NCI-H524 (cell line): ENCODE measurements at regions not wholly inside any gene's neighbourhood (a gene's known extent, or its start where the extent isn't known, plus 50 kb on each side); places are given as distances from the start of the nearest gene placed in this dataset.
A peak's percentile ranks its signal among the peaks of the same experiment; 100 is the strongest.

Experiments used
- DNase-seq, 2 experiments: peaks; one replicate each; lab custom pipeline; 2025; lab: John Stamatoyannopoulos, UW

DNA sequence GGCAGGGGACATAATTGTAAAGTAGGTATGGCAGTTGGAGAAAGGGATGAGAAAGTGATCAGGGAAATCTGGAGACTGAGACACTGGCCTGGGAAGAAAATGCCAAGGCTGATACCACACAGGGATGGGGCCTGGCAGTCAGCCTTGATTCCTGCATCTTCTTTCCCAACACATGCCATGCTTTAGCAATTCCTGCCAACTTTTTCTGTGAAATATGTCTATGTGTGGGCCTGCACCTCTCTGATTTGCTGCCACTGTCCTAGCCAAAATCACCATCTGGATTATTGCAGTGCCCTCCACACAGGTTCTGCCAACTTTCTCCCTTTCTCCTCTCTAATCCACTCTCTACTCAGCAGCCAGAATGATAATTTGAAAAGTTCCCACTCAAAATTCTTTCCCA lies 759.8 kb upstream of the CITED2 start:
- no peak for DNase-seq

DNA sequence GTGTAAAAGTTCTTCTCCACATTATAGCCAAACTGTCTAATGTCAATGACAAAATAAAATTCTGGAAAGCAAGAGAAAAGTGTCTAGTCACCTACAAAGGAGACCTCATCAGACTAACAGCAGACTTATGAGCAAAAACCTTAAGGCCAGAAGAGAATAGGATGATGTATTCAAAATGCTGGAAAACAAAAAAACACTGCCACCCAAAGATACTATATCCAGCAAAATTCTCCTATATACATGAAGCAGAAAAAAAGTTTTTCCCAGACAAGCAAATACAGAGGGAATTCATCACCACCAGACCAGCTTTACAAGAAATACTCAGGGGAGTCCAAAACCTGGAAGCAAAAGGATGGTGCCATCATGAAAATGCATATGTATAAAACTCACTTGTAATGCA lies 755.6 kb upstream of the CITED2 start:
- no peak for DNase-seq

DNA sequence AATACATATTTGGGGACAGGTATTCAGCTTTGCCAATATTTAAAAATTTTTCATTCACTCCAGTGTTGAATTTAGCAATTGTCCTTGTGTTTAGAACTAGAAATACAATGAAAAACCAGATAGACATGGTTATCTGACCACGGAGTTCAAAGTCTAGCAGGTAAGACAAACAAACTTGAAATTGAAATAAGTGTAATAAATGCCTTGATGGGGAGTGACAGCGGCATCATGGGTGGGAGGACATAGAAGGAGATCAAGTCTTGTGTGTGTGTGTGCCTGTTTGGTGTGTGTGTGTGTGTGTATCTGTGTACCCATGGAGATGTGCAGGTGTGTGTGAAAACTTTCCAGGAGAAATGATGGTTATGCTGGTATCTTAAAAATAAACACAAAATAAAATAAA lies 750.0 kb upstream of the CITED2 start:
- no peak for DNase-seq

DNA sequence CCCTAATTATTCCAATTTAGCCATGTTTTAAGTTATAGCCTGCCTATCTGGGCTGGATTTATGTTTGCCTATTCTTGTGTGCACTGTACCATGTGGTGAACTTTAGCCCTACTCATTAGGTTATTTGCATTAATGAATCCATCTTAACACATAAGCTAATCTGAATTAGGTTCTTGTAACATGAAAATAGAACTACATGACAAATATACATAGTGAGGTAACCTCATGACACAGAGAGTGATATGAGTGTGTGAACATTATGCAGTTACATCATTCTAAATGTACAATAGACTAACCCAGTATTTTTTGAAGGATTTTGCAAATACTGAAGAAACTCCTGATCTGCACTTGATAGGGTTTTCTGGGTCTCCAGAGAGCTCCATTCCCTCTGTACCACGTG lies 733.7 kb upstream of the CITED2 start:
- DNase-seq = no peak

DNA sequence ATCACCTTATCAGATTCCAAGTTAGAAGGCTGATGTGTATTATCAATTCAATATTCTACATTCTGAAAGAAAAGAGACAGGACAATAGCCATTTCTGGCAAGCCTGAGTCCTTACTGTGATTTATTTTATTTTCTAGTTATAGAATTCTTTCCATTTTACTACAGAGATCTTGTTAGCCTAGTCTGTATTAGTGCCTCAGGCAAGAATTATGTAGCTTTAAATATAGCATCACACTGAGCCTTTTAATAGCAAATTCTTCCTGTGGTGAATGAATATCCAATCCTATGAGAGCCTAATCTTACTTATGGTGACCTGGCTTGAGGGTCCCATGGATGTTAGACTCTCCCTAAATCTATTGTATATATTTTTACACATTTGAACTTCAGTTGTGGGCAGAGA lies 732.8 kb upstream of the CITED2 start:
- DNase-seq = no peak

DNA sequence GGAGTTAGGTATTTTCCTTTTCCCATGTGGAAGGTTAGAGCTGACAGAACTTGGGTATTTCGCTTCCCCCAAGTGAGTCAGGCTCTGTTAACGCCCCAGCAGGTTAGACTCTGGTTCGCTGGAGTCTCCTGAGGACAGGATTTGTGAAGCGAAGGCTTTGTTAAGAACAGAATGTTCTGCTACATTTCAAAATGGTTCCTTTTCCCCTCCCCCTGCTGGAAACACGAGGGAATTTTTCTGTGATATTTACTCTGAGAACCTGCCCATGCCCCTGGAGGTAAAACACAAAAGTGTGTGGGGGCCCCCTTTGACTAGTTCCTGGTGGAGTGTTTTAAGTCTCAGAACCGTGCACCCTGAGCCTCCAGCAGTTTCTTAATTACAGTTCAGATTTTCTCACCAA lies 731.4 kb upstream of the CITED2 start:
- peak; percentile 7 to 22 for DNase-seq

DNA sequence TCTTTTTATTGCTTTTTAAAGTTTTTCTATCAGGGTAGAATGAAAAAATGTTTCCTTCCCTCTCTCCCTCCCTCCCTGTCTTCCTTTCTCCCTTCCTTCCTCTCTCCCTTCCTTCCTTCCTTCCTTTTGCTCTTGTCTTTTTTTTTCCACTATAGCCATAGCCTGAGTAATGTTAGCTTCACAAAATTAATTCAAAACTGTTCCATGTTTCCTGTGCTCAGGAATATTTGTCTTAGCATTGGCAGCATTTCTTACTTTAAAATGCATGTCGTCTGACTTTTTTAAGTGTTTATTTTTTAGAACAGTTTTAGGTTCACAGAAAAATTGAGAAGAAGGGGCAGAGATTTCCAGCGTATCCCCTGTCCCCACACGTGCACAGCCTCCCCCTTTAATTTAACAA lies 730.8 kb upstream of the CITED2 start:
- no peak for DNase-seq

DNA sequence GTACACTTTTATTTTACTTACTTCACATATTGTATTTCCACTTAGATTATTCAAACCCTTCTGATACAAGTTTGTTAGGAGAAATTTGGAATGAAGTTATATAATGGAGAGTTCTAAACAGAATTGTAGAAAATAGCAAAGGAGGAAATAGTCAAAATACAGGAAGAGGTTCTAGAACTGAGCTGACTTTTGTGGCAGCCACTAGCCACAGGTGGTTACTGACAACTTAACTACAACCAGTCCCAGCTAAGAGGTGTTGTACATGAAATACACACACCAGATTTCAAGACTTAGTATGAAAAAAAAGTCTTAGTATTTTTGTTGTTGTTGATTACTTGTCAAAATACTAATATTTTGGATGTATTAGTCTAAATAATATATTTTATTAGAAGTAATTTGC lies 727.4 kb upstream of the CITED2 start:
- DNase-seq = no peak

DNA sequence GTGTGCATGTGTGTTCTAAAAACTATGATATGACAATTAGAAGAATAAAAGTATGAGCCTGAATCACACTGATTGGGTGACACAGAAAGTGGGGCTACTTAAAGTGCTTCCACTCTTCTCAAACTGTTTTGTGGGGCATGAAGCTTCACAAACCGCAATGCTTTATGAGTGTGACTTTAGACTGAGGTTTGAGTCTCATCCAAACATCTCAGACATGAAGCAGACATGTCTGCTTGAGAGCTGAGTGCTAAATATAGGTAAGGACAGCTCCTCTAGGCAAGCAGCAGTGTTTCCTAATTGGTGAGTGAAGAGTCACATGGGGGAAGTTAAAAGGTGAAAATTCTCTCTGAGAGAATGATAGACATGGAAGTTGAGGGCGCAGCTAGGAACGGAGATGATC lies 726.9 kb upstream of the CITED2 start:
- no peak for DNase-seq

DNA sequence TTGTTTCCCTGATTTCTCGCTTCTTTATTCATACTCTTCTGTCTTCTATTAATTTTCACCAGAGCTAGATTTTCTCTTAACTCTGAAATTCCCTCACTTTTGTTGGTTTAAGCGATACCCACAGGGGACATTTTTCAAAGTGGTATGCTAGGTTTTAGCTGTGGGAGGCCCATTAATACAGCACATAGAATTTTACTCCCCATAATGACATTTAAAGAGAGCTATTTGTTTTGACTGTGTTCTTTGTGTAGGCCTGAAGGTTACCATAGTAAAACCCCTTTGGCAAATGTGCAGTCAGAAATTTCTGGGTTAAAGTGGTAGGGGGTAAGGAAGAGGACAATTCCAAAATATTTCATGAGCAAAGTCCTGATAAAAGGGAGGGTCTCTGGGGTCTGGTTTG lies 721.1 kb upstream of the CITED2 start:
- no peak for DNase-seq

DNA sequence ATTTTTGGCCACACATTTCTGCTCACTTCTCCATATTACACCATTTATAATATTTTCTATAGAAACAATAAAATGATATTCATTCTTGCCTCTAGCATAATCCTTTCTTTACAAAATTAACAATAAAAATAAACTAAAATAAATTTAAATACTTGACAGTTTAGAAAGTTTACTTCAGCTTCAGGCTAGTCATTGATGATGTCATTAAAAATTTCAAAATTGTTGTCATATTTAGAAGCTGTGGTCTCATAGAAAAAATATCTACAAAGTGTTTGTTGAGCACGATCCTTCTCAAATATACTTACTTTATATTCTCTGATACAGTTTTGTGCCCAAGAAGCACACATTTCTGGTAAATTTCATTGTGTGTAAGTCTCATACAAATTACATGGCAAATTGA lies 717.4 kb upstream of the CITED2 start:
- DNase-seq = no peak

DNA sequence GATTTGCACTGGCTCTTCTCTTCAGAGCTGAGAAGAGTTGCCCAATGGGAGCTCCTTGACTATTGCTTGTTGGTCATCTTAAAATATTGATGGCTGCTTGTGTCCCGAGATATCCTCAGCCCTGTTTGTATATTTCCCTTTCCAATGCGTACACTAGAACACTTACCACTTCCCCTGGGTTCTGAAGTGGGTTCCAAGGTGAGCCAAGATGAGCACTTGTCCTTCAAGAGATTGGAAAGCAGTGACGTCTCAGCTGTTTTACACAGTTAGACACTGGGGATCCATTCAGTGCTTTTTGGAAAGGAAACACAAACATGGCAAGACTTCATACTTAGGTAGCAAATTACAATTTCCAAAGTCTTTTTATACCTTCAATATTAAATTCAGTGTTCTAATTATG lies 716.4 kb upstream of the CITED2 start:
- DNase-seq = no peak

DNA sequence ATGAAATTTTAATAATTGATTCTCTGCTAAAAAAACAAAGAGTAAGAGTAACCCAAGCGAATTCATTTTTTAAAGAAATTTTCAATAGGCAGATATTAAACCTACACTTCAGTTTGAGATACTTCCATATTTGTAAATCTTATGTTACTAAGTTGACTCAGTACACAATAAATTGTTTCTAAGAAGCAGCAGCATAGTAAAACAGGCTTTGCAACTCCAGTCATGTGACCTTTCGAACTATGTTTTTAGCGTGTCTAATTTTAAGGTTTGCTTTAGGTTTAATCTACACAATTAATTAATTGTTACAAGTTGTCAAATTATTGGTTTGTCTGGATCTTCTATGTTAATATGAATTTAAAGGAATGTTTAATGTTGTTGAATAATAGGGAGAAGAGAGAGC lies 708.9 kb upstream of the CITED2 start:
- no peak for DNase-seq

DNA sequence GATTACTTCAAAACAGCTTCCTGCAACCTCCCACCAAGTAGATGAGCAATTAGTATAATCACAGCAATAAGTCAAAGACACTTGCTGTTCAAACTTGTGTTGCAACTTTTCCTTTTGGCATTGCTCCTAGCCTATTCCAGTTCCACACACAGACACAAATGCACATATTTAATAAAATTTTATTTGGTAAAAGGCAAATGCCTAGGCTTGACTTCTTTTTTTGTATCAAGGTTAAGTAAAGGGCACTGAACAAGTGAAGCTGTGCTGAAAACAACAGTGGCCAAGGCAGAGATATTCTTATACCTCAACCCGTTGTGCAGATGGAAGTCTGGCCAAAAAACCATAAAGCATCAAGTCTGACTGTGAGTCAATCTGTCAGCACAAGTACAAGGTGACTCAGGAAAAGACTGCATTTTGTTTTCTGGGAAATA lies 708.4 kb upstream of the CITED2 start:
- no peak for DNase-seq

DNA sequence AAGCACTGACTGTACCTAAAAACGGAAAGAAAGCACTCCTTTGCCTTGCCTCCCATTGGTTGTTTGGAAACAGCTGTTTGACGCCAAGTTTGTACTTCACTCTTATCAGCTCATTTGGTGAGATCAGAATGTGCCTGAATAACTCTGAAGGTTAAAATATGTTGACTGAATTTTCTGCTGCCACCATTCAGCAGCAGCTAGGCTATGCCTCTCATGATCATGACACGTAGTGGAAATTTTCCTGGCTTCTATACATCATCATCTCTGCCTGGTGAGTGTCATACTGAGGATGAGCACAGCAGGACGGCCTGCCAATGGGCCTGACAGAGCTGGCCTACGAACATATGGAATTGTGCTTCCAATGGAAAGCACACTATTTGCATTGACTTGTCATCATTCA lies 704.9 kb upstream of the CITED2 start:
- DNase-seq = no peak

DNA sequence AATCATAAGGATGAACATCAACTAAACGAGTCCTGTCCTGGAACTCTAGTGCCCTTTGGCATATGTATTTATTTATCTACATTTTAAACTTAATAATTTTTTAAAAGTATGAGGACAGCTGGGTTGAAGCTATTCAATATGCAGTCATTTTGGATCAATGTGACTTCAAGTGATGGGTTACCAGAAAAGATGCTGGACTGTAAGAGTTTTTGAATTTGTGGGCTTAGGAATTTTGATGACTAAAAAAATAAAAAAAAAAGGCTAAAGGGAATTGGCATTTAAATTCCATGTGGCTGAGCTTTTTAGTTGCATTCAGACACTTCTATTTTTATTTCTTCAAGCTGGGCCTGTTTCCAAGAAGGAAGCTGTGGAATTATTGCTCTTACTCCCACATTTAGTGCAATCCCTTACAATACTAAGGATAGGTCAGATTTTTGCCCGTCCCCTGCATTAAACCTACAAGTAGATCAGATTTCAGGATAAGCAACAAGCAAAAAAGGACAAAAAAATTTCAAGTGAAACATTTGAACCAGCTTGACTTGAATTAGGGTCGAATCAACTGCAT lies 704.2 kb upstream of the CITED2 start:
- no peak for DNase-seq

DNA sequence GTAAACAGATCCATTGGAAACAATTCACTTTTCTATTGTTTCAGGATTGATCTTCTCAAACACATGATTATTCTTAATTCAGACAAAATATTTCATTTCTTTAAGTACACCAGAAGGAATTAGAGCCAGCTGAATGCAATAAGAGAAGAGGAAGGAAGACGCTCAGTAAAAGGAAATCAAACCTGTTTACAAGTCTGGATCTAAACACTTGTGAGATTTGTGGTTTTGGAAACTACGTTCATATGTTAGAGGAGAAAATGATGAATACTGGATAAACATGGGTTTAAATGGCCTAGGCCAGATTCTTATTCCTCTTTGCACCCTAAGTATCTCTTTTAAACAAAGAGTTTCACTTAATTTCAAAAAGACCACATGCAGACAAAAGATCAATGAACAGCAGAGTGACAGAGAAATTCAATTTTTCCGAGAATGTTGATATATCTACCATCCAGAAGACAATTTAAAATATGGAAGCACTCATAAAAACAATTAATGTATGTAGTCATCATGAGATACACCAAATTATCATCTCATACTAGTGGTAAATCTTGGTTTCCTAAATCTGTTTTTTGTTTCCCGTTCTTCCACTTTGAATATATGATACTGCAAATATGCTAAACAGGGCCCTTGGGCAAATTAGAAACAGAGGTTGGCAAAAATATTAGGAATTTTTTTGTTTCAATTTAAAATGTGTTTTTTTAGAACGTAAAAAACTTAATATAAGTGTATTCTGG lies 703.5 kb upstream of the CITED2 start:
- no peak for DNase-seq

DNA sequence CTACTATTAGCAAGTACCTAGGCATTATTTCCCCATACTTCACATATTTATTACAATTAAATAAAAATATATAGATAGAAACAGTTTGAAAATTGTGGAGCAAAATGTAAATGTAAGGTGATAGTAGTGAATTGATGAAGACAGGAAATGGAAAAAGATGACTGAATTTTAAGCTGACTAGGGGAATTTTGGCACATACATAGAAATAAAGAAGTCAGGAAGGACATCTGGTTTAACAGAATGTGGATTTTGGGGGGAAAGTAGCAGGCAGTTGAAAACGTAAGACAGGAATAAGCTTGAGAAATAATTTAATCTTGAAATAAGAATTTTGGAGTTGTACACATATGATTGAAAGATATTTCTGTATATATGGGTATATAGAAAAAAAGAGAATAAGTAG lies 701.7 kb upstream of the CITED2 start:
- no peak for DNase-seq

DNA sequence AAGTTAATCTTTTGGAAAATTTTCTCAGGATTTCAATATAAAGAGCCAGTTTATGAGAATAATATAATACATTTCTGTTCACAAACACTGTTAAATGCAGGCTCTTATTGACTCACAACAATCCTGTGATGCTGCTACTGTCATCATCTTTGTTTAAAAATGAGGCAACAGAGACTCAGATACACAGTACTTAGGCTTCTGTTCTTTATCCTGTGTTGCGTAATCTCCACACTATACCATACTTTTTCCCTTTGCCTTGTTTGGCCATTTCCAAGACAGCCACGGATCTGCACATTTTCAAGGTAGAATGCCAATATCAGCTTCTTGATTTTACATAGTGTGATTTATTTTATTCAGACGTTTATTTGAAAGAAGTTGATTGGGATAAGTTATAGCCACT lies 699.0 kb upstream of the CITED2 start:
- no peak for DNase-seq

DNA sequence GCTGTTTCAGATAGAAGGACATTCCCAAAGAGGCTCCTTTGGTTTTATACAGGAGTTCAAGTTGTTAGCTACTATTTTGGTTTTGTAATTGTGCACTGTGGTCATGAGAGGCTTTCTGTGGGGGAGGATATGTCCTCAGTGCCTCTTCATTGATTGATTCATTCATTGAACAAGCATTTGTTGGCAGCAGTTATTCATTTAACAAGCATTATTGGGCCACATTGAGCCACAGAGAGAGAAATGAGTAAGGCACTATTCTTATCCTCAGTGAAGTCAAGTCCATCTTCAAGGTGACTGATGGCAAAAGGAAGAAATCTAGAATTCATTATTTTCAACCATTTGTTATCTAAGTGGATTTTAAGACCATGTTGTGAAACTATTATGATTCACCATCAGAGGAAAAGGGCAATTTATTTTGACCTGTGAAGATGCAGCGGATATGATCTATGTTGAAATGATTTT lies 697.2 kb upstream of the CITED2 start:
- DNase-seq = no peak

DNA sequence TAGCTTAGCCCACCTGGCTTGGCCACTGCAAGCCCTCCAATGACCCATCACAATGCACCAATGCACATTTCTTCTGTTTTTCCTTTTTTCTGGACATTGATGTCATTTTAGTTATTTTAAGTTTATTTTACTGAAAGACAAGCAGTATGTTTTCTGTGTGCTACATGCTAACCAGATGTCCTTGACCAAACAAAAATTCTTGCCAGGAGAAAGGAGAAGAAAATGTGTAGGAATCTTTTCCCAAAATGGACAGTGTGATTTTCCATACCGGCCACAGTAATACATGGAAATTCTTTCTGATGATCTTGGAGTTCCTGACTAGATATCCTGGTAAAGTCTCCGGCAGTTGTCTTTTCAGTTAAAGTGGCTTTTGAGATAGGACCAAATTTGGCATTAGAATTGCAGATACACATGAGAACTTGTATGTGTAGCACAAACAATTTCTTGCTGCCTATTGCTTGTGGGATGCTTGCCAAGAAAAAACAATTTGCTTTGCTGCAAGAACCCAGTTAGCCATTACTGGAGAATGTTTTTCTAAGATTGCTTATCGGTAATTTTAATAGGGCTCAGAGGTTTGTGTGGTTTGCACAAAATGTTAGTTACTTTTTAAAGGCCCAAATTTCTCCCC lies 696.5 kb upstream of the CITED2 start:
- no peak for DNase-seq

DNA sequence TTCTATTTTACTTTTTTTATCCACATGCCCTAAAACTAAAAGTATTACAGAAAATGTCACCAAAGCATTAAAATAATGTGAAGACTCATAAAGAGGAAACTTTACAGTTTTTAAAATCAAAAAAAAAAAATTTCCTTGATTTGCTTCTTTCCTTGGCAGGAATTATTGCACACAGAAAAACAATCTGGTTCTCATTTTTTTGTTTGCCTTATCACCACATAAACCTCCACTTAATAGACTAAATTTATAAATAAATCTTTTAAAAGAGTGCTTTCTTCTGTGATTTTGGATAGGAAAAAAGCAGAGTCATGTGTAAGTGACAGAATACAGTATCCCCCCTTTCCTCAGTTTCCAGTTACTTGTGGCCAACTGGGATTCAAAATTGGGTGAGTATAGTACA lies 695.1 kb upstream of the CITED2 start:
- DNase-seq = no peak

DNA sequence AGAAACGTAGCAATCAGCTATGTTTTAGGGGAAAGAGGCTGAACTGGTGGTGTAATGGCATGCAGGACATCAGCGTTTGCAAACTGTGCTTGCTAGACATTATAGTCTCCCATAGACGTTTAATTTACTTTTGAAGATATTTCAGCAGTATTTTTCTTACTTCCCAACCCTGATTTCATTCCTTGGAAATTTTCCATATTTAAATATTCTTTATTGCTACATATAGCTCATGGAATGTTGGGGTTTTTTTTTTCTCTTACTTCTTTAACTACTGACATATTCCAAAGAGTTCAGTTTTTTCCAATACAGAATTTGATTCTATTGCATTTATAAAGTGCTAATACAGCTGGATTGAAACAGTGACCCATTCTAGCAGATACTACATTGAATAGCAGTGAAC lies 694.4 kb upstream of the CITED2 start:
- no peak for DNase-seq

DNA sequence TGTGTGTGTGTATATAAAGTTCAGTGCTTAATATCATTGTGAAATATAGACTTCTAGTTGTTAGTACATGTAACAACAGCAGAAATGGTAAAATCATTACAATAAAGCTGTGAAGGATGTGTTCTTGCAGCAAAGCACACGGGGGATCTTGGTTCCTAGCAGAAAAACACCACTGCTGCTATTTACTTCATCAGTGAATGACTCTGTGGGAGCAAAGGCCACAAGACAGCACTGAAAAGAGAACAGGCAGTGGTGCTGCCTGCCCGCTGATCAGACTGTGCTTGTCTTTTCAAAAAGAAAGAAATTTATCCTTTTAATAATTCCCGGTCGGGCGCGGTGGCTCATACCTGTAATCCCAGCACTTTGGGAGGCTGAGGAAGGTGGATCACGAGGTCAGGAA lies 689.9 kb upstream of the CITED2 start:
- no peak for DNase-seq
